Liver (tissue), 3 donors: ENCODE measurements at regions not wholly inside any gene's neighbourhood (a gene's known extent, or its start where the extent isn't known, plus 50 kb on each side); places are given as distances from the start of the nearest gene placed in this dataset.

Source experiments
- EGR1 ChIP-seq, 2 donors: IDR thresholded peaks; 2 replicates each; pipeline ENCODE4 v1.6.1; 2016 to 2018; ENCODE audit warnings: antibody characterized with exemption in 2 of 2, low read depth in 2 of 2
- GABPA ChIP-seq, 2 donors: IDR thresholded peaks in 1 of 2; conservative IDR thresholded peaks in 1 of 2; 2 replicates each; pipeline ENCODE4 v1.6.1; 2016; ENCODE audit warnings: antibody characterized with exemption in 2 of 2, mild to moderate bottlenecking in 1 of 2, moderate library complexity in 1 of 2
- RAD21 ChIP-seq, 2 donors: IDR thresholded peaks; 2 replicates each; pipeline ENCODE4 v1.6.1; 2016; ENCODE audit warnings: antibody characterized with exemption in 2 of 2, mild to moderate bottlenecking in 2 of 2
- TAF1 ChIP-seq: conservative IDR thresholded peaks from 2 replicates; pipeline ENCODE4 v1.6.1; 2016; ENCODE audit warnings: antibody characterized with exemption, mild to moderate bottlenecking
- TF ChIP-seq, protein P1 (sequence below): fragments of 150-350 bp; IDR thresholded peaks from 2 replicates; pipeline ENCODE4 v1.5.1; 2017; ENCODE audit warnings: improper control_type of control experiment, low read depth, low read length; ENCODE audit not compliant: missing input control
- TF ChIP-seq, protein P2 (sequence below): IDR thresholded peaks from 2 replicates; pipeline ENCODE4 v1.6.1; 2016; ENCODE audit warnings: antibody characterized with exemption, mild to moderate bottlenecking
- donor health status: healthy.
- donor health status: healthy.

DNA sequence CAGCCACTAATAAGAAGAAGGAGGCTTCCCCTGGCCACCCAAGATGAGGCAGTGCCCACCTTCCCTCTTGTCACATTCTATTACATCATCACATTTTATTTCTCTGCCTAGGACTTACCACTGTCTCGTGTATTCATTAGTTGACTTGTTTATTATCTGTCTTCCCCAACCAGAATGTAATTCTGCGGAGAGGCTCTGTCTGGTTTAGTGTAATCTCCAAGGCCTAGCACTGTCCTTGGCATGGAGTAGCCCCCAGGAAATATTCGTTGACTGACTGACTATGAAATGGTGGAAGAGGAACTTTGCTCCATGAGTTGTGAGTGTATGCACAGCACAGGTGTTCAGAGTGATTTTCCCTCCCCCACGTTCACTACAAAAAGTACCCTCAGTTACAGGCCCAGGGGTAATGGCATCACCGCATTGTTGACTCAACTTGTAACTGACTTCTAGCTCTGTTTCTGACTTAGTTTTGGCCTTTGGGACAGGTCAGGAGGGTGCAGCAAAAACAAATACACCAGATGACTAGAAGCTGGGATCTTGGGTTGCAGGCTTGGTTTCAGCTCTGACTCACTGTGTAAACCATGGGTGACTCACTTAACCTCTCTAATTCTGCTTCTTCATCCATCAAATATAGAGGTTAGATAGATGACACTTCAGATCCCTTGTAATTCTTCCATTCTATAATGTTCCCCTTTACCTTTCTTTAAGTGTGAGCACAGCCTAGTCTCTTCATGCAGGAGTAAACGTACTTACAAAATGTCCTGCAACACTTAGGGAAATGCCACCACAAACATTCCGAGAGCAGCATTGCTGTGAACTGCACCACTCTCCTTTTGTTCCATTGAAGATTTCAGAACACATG, 229.7 kb downstream of the KCNRG start:
- TF ChIP-seq, protein P1, sequence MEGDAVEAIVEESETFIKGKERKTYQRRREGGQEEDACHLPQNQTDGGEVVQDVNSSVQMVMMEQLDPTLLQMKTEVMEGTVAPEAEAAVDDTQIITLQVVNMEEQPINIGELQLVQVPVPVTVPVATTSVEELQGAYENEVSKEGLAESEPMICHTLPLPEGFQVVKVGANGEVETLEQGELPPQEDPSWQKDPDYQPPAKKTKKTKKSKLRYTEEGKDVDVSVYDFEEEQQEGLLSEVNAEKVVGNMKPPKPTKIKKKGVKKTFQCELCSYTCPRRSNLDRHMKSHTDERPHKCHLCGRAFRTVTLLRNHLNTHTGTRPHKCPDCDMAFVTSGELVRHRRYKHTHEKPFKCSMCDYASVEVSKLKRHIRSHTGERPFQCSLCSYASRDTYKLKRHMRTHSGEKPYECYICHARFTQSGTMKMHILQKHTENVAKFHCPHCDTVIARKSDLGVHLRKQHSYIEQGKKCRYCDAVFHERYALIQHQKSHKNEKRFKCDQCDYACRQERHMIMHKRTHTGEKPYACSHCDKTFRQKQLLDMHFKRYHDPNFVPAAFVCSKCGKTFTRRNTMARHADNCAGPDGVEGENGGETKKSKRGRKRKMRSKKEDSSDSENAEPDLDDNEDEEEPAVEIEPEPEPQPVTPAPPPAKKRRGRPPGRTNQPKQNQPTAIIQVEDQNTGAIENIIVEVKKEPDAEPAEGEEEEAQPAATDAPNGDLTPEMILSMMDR, result no peak
- peak; percentile 42 to 63 for TF ChIP-seq RAD21 (IDR thresholded peaks at IDR 0.05)
- TF ChIP-seq GABPA (IDR thresholded peaks at IDR 0.05 in 1 of 2, conservative IDR thresholded peaks at IDR 0.05 in 1 of 2), result peak in 1 of 2 donors; percentile 32
- no peak for TF ChIP-seq TAF1
- no peak for TF ChIP-seq EGR1 (IDR thresholded peaks at IDR 0.05; ENCODE audit: low read depth in 2 of 2)
- TF ChIP-seq, protein P2, sequence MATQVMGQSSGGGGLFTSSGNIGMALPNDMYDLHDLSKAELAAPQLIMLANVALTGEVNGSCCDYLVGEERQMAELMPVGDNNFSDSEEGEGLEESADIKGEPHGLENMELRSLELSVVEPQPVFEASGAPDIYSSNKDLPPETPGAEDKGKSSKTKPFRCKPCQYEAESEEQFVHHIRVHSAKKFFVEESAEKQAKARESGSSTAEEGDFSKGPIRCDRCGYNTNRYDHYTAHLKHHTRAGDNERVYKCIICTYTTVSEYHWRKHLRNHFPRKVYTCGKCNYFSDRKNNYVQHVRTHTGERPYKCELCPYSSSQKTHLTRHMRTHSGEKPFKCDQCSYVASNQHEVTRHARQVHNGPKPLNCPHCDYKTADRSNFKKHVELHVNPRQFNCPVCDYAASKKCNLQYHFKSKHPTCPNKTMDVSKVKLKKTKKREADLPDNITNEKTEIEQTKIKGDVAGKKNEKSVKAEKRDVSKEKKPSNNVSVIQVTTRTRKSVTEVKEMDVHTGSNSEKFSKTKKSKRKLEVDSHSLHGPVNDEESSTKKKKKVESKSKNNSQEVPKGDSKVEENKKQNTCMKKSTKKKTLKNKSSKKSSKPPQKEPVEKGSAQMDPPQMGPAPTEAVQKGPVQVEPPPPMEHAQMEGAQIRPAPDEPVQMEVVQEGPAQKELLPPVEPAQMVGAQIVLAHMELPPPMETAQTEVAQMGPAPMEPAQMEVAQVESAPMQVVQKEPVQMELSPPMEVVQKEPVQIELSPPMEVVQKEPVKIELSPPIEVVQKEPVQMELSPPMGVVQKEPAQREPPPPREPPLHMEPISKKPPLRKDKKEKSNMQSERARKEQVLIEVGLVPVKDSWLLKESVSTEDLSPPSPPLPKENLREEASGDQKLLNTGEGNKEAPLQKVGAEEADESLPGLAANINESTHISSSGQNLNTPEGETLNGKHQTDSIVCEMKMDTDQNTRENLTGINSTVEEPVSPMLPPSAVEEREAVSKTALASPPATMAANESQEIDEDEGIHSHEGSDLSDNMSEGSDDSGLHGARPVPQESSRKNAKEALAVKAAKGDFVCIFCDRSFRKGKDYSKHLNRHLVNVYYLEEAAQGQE, result peak; percentile 52
